GM12875 (cell line): ENCODE measurements at regions not wholly inside any gene's neighbourhood (a gene's known extent, or its start where the extent isn't known, plus 50 kb on each side); places are given as distances from the start of the nearest gene placed in this dataset.

Experiments used
- H3K4me3 ChIP-seq: one replicate; pipeline ENCODE4 v1.5.1; 2011; ENCODE audit warnings: low read depth, low read length, control low read depth
- TF ChIP-seq, protein P1 (sequence below): IDR thresholded peaks from 2 replicates; pipeline ENCODE4 v1.5.1; 2011; ENCODE audit warnings: low read depth, mild to moderate bottlenecking, control low read depth, inconsistent platforms, low read length, moderate library complexity, borderline replicate concordance; ENCODE audit not compliant: insufficient read depth

- no peak overlapping the region for H3K4me3 ChIP-seq
- TF ChIP-seq, protein P1, sequence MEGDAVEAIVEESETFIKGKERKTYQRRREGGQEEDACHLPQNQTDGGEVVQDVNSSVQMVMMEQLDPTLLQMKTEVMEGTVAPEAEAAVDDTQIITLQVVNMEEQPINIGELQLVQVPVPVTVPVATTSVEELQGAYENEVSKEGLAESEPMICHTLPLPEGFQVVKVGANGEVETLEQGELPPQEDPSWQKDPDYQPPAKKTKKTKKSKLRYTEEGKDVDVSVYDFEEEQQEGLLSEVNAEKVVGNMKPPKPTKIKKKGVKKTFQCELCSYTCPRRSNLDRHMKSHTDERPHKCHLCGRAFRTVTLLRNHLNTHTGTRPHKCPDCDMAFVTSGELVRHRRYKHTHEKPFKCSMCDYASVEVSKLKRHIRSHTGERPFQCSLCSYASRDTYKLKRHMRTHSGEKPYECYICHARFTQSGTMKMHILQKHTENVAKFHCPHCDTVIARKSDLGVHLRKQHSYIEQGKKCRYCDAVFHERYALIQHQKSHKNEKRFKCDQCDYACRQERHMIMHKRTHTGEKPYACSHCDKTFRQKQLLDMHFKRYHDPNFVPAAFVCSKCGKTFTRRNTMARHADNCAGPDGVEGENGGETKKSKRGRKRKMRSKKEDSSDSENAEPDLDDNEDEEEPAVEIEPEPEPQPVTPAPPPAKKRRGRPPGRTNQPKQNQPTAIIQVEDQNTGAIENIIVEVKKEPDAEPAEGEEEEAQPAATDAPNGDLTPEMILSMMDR, result no peak
Measured at GRCh38 chr9:120338340-120338739, 241.6 kb downstream of the CDK5RAP2 start.

GRCh38 chr9:120337131-120337530, 242.8 kb downstream of the CDK5RAP2 start:
- no peak overlapping the region for H3K4me3 ChIP-seq
- TF ChIP-seq, protein P1, result no peak

GRCh38 chr9:120336753-120337090, 243.2 kb downstream of the CDK5RAP2 start:
- no peak overlapping the region for H3K4me3 ChIP-seq
- TF ChIP-seq, protein P1, result no peak

GRCh38 chr9:120336021-120336752, 243.8 kb downstream of the CDK5RAP2 start:
- TF ChIP-seq, protein P1, result no peak
- H3K4me3 ChIP-seq, result no peak overlapping the region

- TF ChIP-seq, protein P1, result no peak
- H3K4me3 ChIP-seq, result no peak overlapping the region
Measured at GRCh38 chr9:120331913-120332312, 248.1 kb downstream of the CDK5RAP2 start.

DNA sequence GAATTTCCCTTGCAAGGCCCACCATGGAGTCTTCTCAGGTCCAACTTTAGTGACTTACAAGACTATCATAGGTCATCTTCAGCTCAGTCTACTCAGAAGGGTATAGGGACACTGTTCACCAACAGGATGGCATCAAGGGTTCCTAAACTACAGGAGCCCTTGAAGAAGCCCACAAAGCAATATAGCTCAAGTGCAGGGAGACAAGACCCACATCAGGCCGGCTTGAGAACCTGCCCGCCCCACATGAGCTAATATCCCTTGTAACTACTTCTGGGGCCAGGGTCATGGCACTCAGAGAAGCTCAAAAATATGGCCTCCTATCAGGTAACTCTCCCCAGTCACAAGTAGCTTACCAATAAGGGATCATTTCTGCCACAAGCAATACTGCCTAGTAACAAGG, 249.9 kb downstream of the CDK5RAP2 start:
- TF ChIP-seq, protein P1, result no peak
- H3K4me3 ChIP-seq, result no peak overlapping the region

DNA sequence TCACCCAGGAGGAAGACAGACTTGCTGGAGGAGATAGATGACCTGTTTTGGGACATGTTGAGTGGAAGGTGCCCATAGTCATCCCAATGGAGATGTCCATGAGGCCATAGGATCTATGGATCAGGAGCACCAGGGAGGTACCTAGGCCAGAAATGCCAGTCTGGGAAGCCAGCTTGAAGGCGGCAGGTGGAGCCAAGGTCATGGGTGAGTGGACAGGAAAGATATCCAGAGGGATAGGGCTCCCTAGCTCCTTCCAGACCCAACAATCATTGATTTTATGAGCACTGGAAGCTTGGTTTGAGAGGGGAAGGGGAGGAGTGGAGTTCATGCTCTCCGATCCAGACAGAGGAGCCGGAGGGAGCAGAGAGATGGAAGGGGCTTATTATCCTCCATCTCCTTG, 252.6 kb downstream of the CDK5RAP2 start:
- H3K4me3 ChIP-seq, result no peak overlapping the region
- TF ChIP-seq, protein P1, result no peak
